ENCODE measurements at regions not wholly inside any gene's neighbourhood (a gene's known extent, or its start where the extent isn't known, plus 50 kb on each side); places are given as distances from the start of the nearest gene placed in this dataset.
"Not testable (repeated sequence)": the region's sequence is repeated elsewhere in the genome, so short reads cannot be mapped to it uniquely, and the experiment has no call there.

- H3K36me3 ChIP-seq, result no peaks in the 10 kb centered on the region
These were observed 771.4 kb upstream of the MIR17HG start for GRCh38 chr13:90576067-90576466.

GRCh38 chr13:90577726-90578125 lies 769.8 kb upstream of the MIR17HG start:
- H3K9me3 ChIP-seq (replicated peaks), result no peaks in the 10 kb centered on the region
- DNase-seq, result no peak

More at GRCh38 chr13:90576067-90576466, 771.4 kb upstream of the MIR17HG start:
- Histone ChIP-seq H3K4me3 (no peak overlapping the region), H3K9me3 (replicated peaks) (no peaks in the 10 kb centered on the region), H3K27me3 (no peaks in the 10 kb centered on the region), H3K27ac (no peak overlapping the region), H3K4me1 (no peaks in the 10 kb centered on the region)
- DNase-seq, result no peak

GRCh38 chr13:90585392-90585791 lies 762.1 kb upstream of the MIR17HG start:
- Histone ChIP-seq H3K27ac (no peak overlapping the region), H3K4me3 (no peak overlapping the region), H3K36me3 (no peaks in the 10 kb centered on the region), H3K9me3 (replicated peaks) (no peaks in the 10 kb centered on the region), H3K27me3 (no peaks in the 10 kb centered on the region), H3K4me1 (no peaks in the 10 kb centered on the region)
- DNase-seq, result no peak

More at GRCh38 chr13:90577726-90578125, 769.8 kb upstream of the MIR17HG start:
- H3K36me3 ChIP-seq, result no peaks in the 10 kb centered on the region
- H3K27ac ChIP-seq, result no peak overlapping the region
- no peaks in the 10 kb centered on the region for H3K4me1 ChIP-seq
- H3K4me3 ChIP-seq, result no peak overlapping the region
- H3K27me3 ChIP-seq, result no peaks in the 10 kb centered on the region

GRCh38 chr13:90591260-90591926 lies 756.1 kb upstream of the MIR17HG start:
- H3K4me3 ChIP-seq, result no peak overlapping the region
- no peak overlapping the region for H3K27ac ChIP-seq
- H3K36me3 ChIP-seq, result no peaks in the 10 kb centered on the region
- DNase-seq, result no peak
- no peaks in the 10 kb centered on the region for H3K9me3 ChIP-seq (replicated peaks)
- no peaks in the 10 kb centered on the region for H3K27me3 ChIP-seq
- H3K4me1 ChIP-seq, result no peaks in the 10 kb centered on the region

GRCh38 chr13:90591927-90592268 lies 755.6 kb upstream of the MIR17HG start:
- H3K9me3 ChIP-seq (replicated peaks), result no peaks in the 10 kb centered on the region
- no peak overlapping the region for H3K4me3 ChIP-seq
- H3K4me1 ChIP-seq, result no peaks in the 10 kb centered on the region
- no peak for DNase-seq
- no peaks in the 10 kb centered on the region for H3K27me3 ChIP-seq
- H3K27ac ChIP-seq, result no peak overlapping the region
- no peaks in the 10 kb centered on the region for H3K36me3 ChIP-seq

- no peak for DNase-seq
- Histone ChIP-seq H3K36me3 (no peaks in the 10 kb centered on the region), H3K9me3 (replicated peaks) (no peaks in the 10 kb centered on the region), H3K4me3 (no peak overlapping the region), H3K27me3 (no peaks in the 10 kb centered on the region), H3K27ac (no peak overlapping the region), H3K4me1 (no peaks in the 10 kb centered on the region)
These were observed 754.5 kb upstream of the MIR17HG start for GRCh38 chr13:90592943-90593342.

GRCh38 chr13:90594681-90595080 lies 752.8 kb upstream of the MIR17HG start:
- DNase-seq, result peak in 1 of 2 experiments; percentile 3
- no peaks in the 10 kb centered on the region for H3K9me3 ChIP-seq (replicated peaks)
- H3K4me1 ChIP-seq, result no peaks in the 10 kb centered on the region
- H3K4me3 ChIP-seq, result no peak overlapping the region
- H3K27me3 ChIP-seq, result no peaks in the 10 kb centered on the region
- H3K36me3 ChIP-seq, result no peaks in the 10 kb centered on the region
- no peak overlapping the region for H3K27ac ChIP-seq

- no peaks in the 10 kb centered on the region for H3K4me1 ChIP-seq
- no peaks in the 10 kb centered on the region for H3K9me3 ChIP-seq (replicated peaks)
- H3K27ac ChIP-seq, result no peak overlapping the region
- no peaks in the 10 kb centered on the region for H3K27me3 ChIP-seq
- H3K4me3 ChIP-seq, result no peak overlapping the region
- H3K36me3 ChIP-seq, result no peaks in the 10 kb centered on the region
- no peak for DNase-seq
These were observed 741.8 kb upstream of the MIR17HG start for GRCh38 chr13:90605664-90606063.

- not testable (repeated sequence) for H3K4me1 ChIP-seq; H3K4me3 ChIP-seq; H3K9me3 ChIP-seq (replicated peaks); H3K36me3 ChIP-seq; H3K27ac ChIP-seq; H3K27me3 ChIP-seq; DNase-seq
These were observed 740.6 kb upstream of the MIR17HG start for GRCh38 chr13:90606921-90607320.

GRCh38 chr13:90612391-90612790 lies 735.1 kb upstream of the MIR17HG start:
- no peak overlapping the region for H3K4me3 ChIP-seq
- no peak overlapping the region for H3K27ac ChIP-seq
- H3K4me1 ChIP-seq, result no peaks in the 10 kb centered on the region
- no peaks in the 10 kb centered on the region for H3K9me3 ChIP-seq (replicated peaks)
- no peak for DNase-seq
- no peaks in the 10 kb centered on the region for H3K27me3 ChIP-seq
- no peaks in the 10 kb centered on the region for H3K36me3 ChIP-seq

GRCh38 chr13:90613076-90613795 lies 734.3 kb upstream of the MIR17HG start:
- Histone ChIP-seq H3K27me3 (no peaks in the 10 kb centered on the region), H3K4me1 (no peaks in the 10 kb centered on the region), H3K36me3 (no peaks in the 10 kb centered on the region), H3K27ac (no peak overlapping the region), H3K9me3 (replicated peaks) (no peaks in the 10 kb centered on the region), H3K4me3 (no peak overlapping the region)
- DNase-seq, result no peak

GRCh38 chr13:90615236-90615635 lies 732.3 kb upstream of the MIR17HG start:
- no peaks in the 10 kb centered on the region for H3K36me3 ChIP-seq
- no peaks in the 10 kb centered on the region for H3K9me3 ChIP-seq (replicated peaks)
- H3K27ac ChIP-seq, result no peak overlapping the region
- H3K27me3 ChIP-seq, result no peaks in the 10 kb centered on the region
- no peak overlapping the region for H3K4me3 ChIP-seq
- no peaks in the 10 kb centered on the region for H3K4me1 ChIP-seq
- no peak for DNase-seq

- H3K4me1 ChIP-seq, result no peaks in the 10 kb centered on the region
- H3K27ac ChIP-seq, result no peak overlapping the region
- no peaks in the 10 kb centered on the region for H3K27me3 ChIP-seq
- H3K4me3 ChIP-seq, result no peak overlapping the region
- no peaks in the 10 kb centered on the region for H3K9me3 ChIP-seq (replicated peaks)
- H3K36me3 ChIP-seq, result no peaks in the 10 kb centered on the region
- no peak for DNase-seq
These were observed 731.7 kb upstream of the MIR17HG start for GRCh38 chr13:90615767-90616166.

GRCh38 chr13:90618133-90618532 lies 729.4 kb upstream of the MIR17HG start:
- H3K27ac ChIP-seq, result no peak overlapping the region
- H3K4me3 ChIP-seq, result no peak overlapping the region
- H3K9me3 ChIP-seq (replicated peaks), result no peaks in the 10 kb centered on the region
- no peaks in the 10 kb centered on the region for H3K36me3 ChIP-seq
- no peak for DNase-seq
- no peaks in the 10 kb centered on the region for H3K27me3 ChIP-seq
- no peaks in the 10 kb centered on the region for H3K4me1 ChIP-seq

GRCh38 chr13:90622541-90622940 lies 724.9 kb upstream of the MIR17HG start:
- no peak overlapping the region for H3K27ac ChIP-seq
- DNase-seq, result no peak
- no peak overlapping the region for H3K4me3 ChIP-seq
- H3K4me1 ChIP-seq, result no peaks in the 10 kb centered on the region
- no peaks in the 10 kb centered on the region for H3K36me3 ChIP-seq
- H3K27me3 ChIP-seq, result no peaks in the 10 kb centered on the region
- no peaks in the 10 kb centered on the region for H3K9me3 ChIP-seq (replicated peaks)
